Liver (tissue), 8 donors: ENCODE measurements at regions not wholly inside any gene's neighbourhood (a gene's known extent, or its start where the extent isn't known, plus 50 kb on each side); places are given as distances from the start of the nearest gene placed in this dataset.

Experiments used
- DNase-seq: peaks from one replicate; pipeline ENCODE4 v3.0.0-alpha.2; 2017; ENCODE audit warnings: low spot score
- H3K27ac ChIP-seq, 2 donors: one replicate each; pipeline ENCODE4 v1.7.0; 2013; ENCODE audit warnings: inconsistent platforms in 2 of 2, low read length in 2 of 2, control low read depth in 1 of 2, low read depth in 1 of 2, mild to moderate bottlenecking in 1 of 2
- H3K27me3 ChIP-seq, 4 donors: one replicate each; pipeline versions ENCODE4 v1.6.1 to v1.7.0; 2013; ENCODE audit warnings: low read length in 3 of 4, inconsistent platforms in 1 of 4, mild to moderate bottlenecking in 1 of 4, moderate library complexity in 1 of 4; ENCODE audit not compliant: control insufficient read depth in 4 of 4, insufficient read depth in 4 of 4
- H3K36me3 ChIP-seq, 4 donors: one replicate each; pipeline versions ENCODE4 v1.6.1 to v1.7.0; 2013; ENCODE audit warnings: low read length in 3 of 4, mild to moderate bottlenecking in 3 of 4, low read depth in 1 of 4, moderate library complexity in 1 of 4; ENCODE audit not compliant: control insufficient read depth in 4 of 4, insufficient read depth in 3 of 4
- H3K4me1 ChIP-seq, 4 donors: one replicate each; pipeline versions ENCODE4 v1.6.1 to v1.7.0; 2013; ENCODE audit warnings: low read length in 3 of 4, mild to moderate bottlenecking in 3 of 4, moderate library complexity in 1 of 4; ENCODE audit not compliant: control insufficient read depth in 4 of 4, insufficient read depth in 4 of 4
- H3K4me3 ChIP-seq, 3 donors: one replicate each; pipeline versions ENCODE4 v1.6.1 to v1.7.0; 2013; ENCODE audit warnings: low read length in 3 of 3, control low read depth in 1 of 3, low read depth in 1 of 3, mild to moderate bottlenecking in 1 of 3
- H3K9ac ChIP-seq, 2 donors: one replicate each; pipeline ENCODE4 v1.7.0; 2013; ENCODE audit warnings: low read length in 2 of 2, mild to moderate bottlenecking in 2 of 2, moderate library complexity in 2 of 2, control low read depth in 1 of 2, low read depth in 1 of 2
- H3K9me3 ChIP-seq, 4 donors: one replicate each; pipeline versions ENCODE4 v1.6.1 to v1.7.0; 2013; ENCODE audit warnings: low read length in 3 of 4; ENCODE audit not compliant: control insufficient read depth in 4 of 4
- EGR1 ChIP-seq, 2 donors: IDR thresholded peaks; 2 replicates each; pipeline ENCODE4 v1.6.1; 2016 to 2018; ENCODE audit warnings: antibody characterized with exemption in 2 of 2, low read depth in 2 of 2
- FOXA1 ChIP-seq: IDR thresholded peaks from 2 replicates; pipeline ENCODE4 v1.6.1; 2016; ENCODE audit warnings: antibody characterized with exemption
- FOXA2 ChIP-seq: IDR thresholded peaks from 2 replicates; pipeline ENCODE4 v1.6.1; 2016; ENCODE audit warnings: antibody characterized with exemption
- GABPA ChIP-seq, 2 donors: IDR thresholded peaks in 1 of 2; conservative IDR thresholded peaks in 1 of 2; 2 replicates each; pipeline ENCODE4 v1.6.1; 2016; ENCODE audit warnings: antibody characterized with exemption in 2 of 2, mild to moderate bottlenecking in 1 of 2, moderate library complexity in 1 of 2
- HNF4A ChIP-seq, 2 donors: conservative IDR thresholded peaks; 2 replicates each; pipeline ENCODE4 v1.6.1; 2016; ENCODE audit warnings: antibody characterized with exemption in 2 of 2, mild to moderate bottlenecking in 2 of 2
- HNF4G ChIP-seq: IDR thresholded peaks from 2 replicates; pipeline ENCODE4 v1.6.1; 2016; ENCODE audit warnings: antibody characterized with exemption
- JUND ChIP-seq, 2 donors: IDR thresholded peaks; 2 replicates each; pipeline ENCODE4 v1.6.1; 2016; ENCODE audit warnings: antibody characterized with exemption in 2 of 2
- NR2F2 ChIP-seq: IDR thresholded peaks from 2 replicates; pipeline ENCODE4 v1.6.1; 2016; ENCODE audit warnings: antibody characterized with exemption
- RAD21 ChIP-seq, 2 donors: IDR thresholded peaks; 2 replicates each; pipeline ENCODE4 v1.6.1; 2016; ENCODE audit warnings: antibody characterized with exemption in 2 of 2, mild to moderate bottlenecking in 2 of 2
- RXRA ChIP-seq, 2 donors: IDR thresholded peaks; 2 replicates each; pipeline ENCODE4 v1.6.1; 2017 to 2018; ENCODE audit warnings: antibody characterized with exemption in 2 of 2, mild to moderate bottlenecking in 1 of 2
- SP1 ChIP-seq: IDR thresholded peaks from 2 replicates; pipeline ENCODE4 v1.6.1; 2018; ENCODE audit warnings: antibody characterized with exemption, mild to moderate bottlenecking
- TAF1 ChIP-seq: conservative IDR thresholded peaks from 2 replicates; pipeline ENCODE4 v1.6.1; 2016; ENCODE audit warnings: antibody characterized with exemption, mild to moderate bottlenecking
- YY1 ChIP-seq: IDR thresholded peaks from 2 replicates; pipeline ENCODE4 v1.6.1; 2016; ENCODE audit warnings: antibody characterized with exemption, mild to moderate bottlenecking
- WGBS: extraction: QIAGEN DNeasy Blood & Tissue Kit; methylation state at CpG from one replicate; pipeline ENCODE4 v1.1.7; 2013; 5-methylcytosine and 5-hydroxymethylcytosine counted together
- TF ChIP-seq, protein P1 (sequence below): fragments of 150-350 bp; IDR thresholded peaks from 2 replicates; pipeline ENCODE4 v1.5.1; 2017; ENCODE audit warnings: improper control_type of control experiment, low read depth, low read length; ENCODE audit not compliant: missing input control
- TF ChIP-seq, protein P2 (sequence below): IDR thresholded peaks from 2 replicates; pipeline ENCODE4 v1.6.1; 2016; ENCODE audit warnings: antibody characterized with exemption
- TF ChIP-seq, protein P3 (sequence below): IDR thresholded peaks from 2 replicates; pipeline ENCODE4 v1.6.1; 2016; ENCODE audit warnings: antibody characterized with exemption
- TF ChIP-seq, protein P4 (sequence below): IDR thresholded peaks from 2 replicates; pipeline ENCODE4 v1.6.1; 2016; ENCODE audit warnings: antibody characterized with exemption, mild to moderate bottlenecking
- TF ChIP-seq, protein P5 (sequence below): IDR thresholded peaks from 2 replicates; pipeline ENCODE4 v1.6.1; 2016; ENCODE audit warnings: antibody characterized with exemption
- donor health status: healthy.
- donor health status: healthy.
- donor health status: healthy.
- donor health status: healthy.
- donor health status: healthy.

DNA sequence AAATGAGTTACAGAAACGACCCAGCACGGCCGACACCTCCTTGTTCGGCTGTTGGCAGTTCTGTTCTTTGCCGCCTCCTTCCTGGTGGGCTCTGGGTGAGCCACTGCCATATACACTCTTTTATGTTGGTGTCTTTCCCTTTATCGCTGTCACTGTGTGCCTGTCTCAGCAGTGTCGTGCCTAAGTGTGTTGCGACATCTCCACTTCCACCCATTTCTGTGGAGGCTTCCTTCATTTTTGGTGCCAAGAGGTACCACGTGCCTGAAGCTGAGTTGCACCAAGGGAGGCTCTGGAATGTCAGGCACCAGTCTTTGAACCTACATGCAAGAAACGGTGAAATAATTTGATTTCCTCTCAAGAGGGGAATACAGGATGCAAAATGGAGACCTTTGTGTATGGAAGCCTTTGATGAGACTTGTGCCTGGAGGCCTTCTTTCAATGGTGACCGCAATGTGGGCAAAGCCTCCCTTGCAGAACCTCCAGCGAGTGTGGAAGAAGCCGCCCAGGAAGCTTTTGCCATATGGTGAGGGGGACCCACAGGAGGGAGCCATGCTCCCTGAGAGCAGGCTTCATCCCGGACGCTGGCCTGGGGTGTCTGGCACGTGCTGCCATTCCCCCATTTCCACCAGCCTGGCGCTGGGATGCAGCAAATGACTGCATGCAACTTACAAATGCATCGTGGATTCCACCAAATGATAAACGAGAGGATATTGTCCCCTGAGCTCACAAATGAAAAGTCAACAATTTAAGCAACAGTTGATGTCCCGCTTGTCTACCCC, 136.2 kb downstream of the TEX29 start (continued):
- TF ChIP-seq, protein P1, sequence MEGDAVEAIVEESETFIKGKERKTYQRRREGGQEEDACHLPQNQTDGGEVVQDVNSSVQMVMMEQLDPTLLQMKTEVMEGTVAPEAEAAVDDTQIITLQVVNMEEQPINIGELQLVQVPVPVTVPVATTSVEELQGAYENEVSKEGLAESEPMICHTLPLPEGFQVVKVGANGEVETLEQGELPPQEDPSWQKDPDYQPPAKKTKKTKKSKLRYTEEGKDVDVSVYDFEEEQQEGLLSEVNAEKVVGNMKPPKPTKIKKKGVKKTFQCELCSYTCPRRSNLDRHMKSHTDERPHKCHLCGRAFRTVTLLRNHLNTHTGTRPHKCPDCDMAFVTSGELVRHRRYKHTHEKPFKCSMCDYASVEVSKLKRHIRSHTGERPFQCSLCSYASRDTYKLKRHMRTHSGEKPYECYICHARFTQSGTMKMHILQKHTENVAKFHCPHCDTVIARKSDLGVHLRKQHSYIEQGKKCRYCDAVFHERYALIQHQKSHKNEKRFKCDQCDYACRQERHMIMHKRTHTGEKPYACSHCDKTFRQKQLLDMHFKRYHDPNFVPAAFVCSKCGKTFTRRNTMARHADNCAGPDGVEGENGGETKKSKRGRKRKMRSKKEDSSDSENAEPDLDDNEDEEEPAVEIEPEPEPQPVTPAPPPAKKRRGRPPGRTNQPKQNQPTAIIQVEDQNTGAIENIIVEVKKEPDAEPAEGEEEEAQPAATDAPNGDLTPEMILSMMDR, result no peak
- no peak for TF ChIP-seq HNF4A (conservative IDR thresholded peaks at IDR 0.05)

DNA sequence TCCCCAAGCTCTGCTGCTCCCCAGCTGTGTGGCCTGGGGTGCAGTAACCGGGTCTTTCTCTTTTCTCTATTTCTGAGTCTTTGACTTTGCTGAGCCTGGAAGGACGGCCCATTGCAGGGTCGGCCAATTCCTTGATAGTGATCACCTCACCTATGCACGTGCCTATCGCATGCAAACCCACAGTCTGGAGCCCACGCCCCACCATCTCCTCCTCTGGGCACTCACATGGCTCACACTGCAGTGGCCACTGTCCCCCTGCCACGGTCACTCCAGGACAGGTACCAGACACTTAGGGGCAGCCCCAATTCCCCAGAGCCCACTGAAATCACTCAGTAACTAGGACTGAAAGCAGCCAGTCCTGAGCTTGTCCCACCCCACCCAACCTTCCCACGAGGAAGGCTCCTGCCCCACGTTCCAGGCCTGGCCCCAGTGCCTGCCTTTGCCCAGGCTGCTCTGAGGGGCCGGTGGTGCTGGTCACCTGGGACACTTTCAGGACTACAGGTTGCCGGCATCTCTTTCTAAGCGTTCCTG, 137.6 kb downstream of the TEX29 start:
- Histone ChIP-seq H3K9me3 (peaks cover 0 to 10% (median 1%) of the 10 kb centered on the region in 4 donors), H3K36me3 (no peaks in the 10 kb centered on the region), H3K27me3 (no peaks in the 10 kb centered on the region), H3K4me3 (no peak overlapping the region), H3K4me1 (no peaks in the 10 kb centered on the region), H3K9ac (no peak overlapping the region), H3K27ac (no peak overlapping the region)
- no peak for TF ChIP-seq YY1
- TF ChIP-seq FOXA1, result no peak
- TF ChIP-seq HNF4G, result no peak
- TF ChIP-seq, protein P2, sequence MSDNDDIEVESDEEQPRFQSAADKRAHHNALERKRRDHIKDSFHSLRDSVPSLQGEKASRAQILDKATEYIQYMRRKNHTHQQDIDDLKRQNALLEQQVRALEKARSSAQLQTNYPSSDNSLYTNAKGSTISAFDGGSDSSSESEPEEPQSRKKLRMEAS, result no peak
- TF ChIP-seq GABPA (IDR thresholded peaks at IDR 0.05 in 1 of 2, conservative IDR thresholded peaks at IDR 0.05 in 1 of 2), result no peak
- TF ChIP-seq, protein P3, sequence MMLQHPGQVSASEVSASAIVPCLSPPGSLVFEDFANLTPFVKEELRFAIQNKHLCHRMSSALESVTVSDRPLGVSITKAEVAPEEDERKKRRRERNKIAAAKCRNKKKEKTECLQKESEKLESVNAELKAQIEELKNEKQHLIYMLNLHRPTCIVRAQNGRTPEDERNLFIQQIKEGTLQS, result no peak
- TF ChIP-seq HNF4A (conservative IDR thresholded peaks at IDR 0.05), result no peak
- no peak for TF ChIP-seq NR2F2
- no peak for TF ChIP-seq SP1
- no peak for TF ChIP-seq FOXA2
- TF ChIP-seq, protein P4, sequence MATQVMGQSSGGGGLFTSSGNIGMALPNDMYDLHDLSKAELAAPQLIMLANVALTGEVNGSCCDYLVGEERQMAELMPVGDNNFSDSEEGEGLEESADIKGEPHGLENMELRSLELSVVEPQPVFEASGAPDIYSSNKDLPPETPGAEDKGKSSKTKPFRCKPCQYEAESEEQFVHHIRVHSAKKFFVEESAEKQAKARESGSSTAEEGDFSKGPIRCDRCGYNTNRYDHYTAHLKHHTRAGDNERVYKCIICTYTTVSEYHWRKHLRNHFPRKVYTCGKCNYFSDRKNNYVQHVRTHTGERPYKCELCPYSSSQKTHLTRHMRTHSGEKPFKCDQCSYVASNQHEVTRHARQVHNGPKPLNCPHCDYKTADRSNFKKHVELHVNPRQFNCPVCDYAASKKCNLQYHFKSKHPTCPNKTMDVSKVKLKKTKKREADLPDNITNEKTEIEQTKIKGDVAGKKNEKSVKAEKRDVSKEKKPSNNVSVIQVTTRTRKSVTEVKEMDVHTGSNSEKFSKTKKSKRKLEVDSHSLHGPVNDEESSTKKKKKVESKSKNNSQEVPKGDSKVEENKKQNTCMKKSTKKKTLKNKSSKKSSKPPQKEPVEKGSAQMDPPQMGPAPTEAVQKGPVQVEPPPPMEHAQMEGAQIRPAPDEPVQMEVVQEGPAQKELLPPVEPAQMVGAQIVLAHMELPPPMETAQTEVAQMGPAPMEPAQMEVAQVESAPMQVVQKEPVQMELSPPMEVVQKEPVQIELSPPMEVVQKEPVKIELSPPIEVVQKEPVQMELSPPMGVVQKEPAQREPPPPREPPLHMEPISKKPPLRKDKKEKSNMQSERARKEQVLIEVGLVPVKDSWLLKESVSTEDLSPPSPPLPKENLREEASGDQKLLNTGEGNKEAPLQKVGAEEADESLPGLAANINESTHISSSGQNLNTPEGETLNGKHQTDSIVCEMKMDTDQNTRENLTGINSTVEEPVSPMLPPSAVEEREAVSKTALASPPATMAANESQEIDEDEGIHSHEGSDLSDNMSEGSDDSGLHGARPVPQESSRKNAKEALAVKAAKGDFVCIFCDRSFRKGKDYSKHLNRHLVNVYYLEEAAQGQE, result no peak
- TF ChIP-seq TAF1, result no peak
- TF ChIP-seq RAD21 (IDR thresholded peaks at IDR 0.05), result no peak
- no peak for TF ChIP-seq JUND (IDR thresholded peaks at IDR 0.05)
- TF ChIP-seq RXRA (IDR thresholded peaks at IDR 0.05), result no peak
- TF ChIP-seq, protein P1, result no peak
- no peak for TF ChIP-seq EGR1 (IDR thresholded peaks at IDR 0.05; ENCODE audit: low read depth in 2 of 2)
- TF ChIP-seq, protein P5, sequence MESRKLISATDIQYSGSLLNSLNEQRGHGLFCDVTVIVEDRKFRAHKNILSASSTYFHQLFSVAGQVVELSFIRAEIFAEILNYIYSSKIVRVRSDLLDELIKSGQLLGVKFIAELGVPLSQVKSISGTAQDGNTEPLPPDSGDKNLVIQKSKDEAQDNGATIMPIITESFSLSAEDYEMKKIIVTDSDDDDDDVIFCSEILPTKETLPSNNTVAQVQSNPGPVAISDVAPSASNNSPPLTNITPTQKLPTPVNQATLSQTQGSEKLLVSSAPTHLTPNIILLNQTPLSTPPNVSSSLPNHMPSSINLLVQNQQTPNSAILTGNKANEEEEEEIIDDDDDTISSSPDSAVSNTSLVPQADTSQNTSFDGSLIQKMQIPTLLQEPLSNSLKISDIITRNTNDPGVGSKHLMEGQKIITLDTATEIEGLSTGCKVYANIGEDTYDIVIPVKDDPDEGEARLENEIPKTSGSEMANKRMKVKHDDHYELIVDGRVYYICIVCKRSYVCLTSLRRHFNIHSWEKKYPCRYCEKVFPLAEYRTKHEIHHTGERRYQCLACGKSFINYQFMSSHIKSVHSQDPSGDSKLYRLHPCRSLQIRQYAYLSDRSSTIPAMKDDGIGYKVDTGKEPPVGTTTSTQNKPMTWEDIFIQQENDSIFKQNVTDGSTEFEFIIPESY, result no peak
- WGBS, result 80% methylated on average over 12 of the region's 12 CpGs
- DNase-seq, result no peak
